ENCODE measurements at regions not wholly inside any gene's neighbourhood (a gene's known extent, or its start where the extent isn't known, plus 50 kb on each side); places are given as distances from the start of the nearest gene placed in this dataset.

DNA sequence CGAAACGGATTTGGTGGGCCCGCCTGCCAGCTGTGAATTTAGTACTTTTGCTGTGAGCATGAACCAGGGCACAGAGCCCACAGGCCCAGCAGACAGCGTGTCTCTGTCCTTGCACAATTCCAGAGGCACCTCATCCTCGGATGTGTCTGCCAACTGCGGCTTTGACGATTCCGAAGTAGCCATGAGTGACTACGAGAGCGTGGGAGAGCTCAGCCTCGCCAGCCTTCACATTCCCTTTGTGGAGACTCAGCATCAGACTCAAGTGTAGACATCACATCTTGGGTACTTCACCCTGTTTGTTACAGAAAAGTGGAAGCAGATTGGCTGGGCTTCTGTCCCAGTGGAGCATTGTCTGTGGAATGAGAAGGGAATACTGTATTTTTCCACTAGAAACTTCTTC, 78.6 kb upstream of the MTNR1B start:
- DNase-seq (ENCODE audit: low read depth): no peak

DNA sequence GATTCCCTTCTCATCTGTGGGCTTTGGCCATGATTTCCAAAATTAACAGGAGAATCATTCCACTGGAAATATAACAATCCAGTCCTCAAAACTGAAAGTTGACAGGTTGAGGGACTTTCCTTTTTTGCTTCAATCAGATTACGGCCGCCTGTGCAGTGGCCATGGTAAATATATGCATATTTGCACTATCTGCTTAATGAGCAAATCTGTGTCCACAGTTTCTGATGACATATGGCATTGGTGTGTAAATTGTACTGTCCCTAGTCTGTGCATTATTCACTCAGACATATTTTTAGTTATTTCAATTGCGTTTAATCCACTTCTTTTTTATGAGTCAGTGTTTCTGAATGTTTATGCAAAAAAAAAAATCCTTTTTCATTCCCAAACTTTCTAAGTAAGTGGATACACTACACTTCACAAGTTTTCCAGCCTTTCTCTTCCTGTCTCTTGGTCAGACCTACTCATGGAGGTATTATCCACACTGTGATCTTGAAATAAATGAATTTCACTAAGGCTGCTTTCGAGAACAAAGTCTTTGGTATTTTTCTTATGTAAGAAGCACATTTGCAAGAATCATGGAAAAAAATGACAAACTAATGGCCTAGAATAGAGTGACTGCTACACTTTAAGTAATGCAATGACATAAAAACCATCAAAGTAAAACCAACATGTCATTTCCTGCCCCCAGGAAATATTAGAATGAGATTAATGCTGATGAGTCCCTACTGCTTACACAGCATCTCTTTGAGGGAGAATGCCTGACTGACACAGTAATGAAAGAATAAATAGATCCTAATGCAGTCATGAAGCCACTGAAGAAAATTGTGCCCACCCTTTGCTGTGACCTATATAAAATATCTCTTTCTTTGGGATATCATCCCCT, 76.4 kb upstream of the MTNR1B start:
- DNase-seq (ENCODE audit: low read depth): no peak

DNA sequence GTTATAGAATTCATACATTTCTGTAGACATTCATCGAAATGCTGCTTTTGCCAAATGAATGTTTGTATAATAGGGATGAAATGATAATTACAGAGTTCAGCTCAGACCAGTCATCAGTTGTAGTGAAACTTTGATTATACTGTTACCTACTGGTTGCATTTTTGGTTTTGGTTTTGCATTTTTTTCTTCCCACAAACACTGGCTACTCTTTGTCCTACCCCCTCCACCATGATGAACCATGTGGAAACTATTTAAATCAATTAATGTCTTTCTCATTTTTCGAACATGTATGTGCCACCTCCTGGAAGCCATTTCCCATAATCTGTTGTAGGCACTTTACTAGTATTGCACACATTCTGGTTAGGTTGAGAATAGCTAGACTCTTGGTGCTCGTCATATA, 75.3 kb upstream of the MTNR1B start:
- DNase-seq (ENCODE audit: low read depth): no peak

DNA sequence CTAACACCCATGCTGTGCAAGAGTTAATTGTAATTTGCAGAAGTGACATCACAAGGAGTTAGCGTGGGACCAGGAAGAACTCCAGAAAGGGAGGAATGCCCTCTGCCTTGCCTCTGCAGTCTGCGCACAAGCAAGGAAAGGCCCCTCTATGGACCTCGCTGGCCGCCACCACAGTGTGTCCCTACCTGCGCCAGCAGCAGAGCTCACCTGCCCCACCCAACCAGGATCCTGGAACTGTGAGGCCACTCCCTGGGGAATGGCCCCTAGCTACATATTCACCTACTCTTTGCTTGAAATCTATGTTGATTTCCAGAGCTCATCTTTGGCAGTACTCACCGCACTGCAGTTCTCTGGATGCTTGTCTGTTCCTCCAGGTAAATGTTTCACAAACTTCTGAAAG, 72.0 kb upstream of the MTNR1B start:
- no peak for DNase-seq (ENCODE audit: low read depth)

DNA sequence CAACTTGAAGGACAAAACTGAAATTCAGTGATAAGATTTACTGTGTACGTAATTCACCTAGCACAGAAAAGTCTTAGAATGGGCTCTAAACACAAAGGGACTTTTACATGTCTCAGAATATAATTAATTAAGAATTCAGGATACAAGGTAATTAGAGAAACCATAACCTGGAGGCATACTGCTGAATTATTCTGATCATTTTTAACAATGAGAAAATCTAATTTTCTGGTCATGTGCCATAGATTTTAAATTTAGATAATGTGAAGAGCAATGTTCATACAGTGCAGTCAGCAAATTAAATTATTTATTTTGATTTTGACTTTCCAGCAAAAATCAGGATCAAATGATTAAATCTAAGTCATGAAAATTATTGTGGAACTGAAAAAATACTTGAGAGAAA, 67.0 kb upstream of the MTNR1B start:
- no peak for DNase-seq (ENCODE audit: low read depth)

DNA sequence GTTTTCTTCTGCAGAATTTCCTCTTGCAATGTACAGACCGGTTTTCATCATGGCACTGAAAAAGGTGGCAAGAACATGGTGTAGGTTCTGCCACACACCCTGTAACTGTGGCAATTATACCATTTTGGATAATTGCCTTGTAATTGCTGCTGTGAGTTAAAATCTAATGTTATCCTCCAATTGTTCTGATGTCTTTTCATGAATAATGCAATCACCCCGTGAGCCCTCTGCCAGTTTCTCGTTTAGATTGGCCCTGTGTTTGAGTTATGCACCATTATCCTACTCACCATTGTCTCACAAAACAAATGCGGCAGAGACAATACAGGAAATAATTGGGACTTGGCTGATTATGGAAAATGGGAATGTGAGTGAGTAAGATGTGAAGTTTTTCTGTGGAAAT, 61.8 kb upstream of the MTNR1B start:
- no peak for DNase-seq (ENCODE audit: low read depth)

DNA sequence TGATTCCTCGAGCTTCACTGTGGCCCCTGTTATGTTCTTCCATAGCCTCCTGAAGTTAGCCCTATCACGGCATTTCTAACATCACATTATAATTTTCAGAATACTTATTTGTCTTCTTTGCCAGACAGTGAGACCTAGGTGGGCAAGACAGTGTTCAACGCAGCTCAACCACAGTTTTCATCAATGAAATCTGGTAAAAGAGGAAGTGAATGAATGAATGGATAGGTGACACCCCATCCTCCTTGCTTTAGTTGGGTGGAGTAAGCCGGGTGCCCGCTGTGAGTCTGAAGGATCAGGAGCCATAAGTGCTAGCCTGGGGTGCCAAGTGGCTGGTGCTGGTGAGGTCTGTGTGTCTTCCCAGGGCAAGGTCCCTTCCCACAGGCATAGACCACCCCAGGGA, 60.2 kb upstream of the MTNR1B start:
- DNase-seq (ENCODE audit: low read depth): no peak

DNA sequence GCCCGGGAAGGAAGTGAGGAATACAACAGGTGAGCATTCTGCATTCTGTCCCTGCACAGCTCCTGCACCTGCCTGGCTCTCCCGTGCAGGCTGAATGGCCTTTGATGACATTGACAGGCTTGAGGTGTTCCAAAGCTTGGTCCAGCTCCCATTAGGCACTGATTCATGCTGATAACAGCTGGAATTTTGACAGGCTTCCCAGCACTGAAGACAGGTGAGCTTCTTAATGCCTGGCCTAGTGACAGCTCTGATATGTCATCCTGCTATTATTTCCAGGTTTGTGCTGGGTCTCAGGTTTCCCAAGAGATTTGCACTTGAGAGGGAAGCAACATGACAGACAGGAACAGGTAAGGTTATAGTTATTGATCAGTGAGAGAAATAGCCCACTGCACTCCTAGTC, 58.0 kb upstream of the MTNR1B start:
- DNase-seq (ENCODE audit: low read depth): no peak

DNA sequence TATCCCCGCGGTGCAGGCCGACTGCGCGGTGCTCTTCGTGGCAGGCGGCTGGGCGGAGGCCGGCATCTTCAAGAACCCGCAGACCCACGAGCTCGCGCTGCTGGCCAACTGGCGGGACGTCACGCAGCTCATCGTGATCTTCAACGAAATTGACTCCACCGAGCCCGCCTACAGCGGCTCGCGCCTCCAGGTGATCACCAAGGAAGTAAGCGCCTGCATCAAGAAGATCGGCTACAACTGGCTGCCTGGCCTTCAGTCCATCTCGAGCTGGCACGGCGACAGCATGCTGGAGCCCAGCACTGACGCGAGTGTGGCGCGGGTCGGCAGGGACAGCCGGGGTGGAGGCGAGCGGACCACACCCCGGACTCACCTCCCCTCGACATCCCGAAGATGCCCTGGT, 53.9 kb upstream of the MTNR1B start:
- no peak for DNase-seq (ENCODE audit: low read depth)

DNA sequence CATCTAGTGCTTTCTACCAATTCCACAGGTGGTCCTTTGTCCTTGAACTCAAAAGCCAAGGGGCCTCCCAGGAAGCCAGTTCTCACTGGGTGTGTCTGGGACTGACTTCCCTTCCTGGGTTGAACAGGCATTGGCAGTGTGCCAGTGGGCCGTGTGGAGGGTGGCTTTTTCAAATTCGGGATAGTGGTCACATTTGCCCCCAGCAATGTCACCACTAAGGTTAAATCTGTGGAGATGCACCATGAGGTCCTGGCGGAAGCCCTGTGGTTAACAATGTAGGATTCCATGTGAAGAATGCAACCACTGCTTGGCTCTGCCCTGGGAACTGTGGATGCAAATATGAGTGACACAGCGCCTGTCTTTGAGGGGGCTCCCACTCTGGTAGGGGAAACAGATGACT, 53.2 kb upstream of the MTNR1B start:
- peak; percentile 2 for DNase-seq (ENCODE audit: low read depth)

DNA sequence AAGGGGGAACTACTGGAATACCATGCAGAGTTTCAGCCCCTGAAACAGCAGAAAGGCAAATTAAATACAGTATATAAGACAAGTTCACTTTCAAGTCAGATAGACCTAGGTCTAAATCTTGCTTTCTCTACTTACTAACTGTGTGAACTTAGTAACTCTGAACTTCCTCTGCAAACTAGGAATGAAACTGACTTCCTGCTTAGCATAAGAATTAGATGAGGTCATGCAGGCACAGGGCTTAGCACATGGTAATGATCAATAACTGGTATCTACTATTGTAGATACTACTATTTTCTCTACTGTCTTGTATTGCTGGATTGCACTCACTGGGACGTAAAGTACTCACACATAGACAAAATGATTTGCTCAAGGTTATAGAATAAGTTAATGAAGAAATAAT, 51.5 kb upstream of the MTNR1B start:
- no peak for DNase-seq (ENCODE audit: low read depth)

DNA sequence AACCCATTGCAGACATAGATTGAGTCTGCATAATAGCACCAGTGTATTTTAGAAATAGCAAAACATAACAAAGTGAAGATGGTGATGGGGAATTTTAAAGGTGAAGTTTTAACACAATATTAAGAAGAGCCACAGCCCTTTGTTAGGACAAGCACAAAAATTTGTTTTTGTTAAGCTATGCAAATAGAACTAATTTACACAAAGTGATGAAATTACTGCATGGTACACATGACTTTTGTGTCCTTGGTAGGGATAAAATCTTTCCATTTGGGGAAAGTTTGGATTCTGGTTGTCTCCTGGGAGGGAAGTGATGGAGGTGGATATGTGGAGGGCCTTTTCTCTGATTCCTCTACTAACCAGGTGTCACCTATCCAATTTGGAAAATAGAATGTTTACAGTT, 50.4 kb upstream of the MTNR1B start:
- DNase-seq (ENCODE audit: low read depth): no peak

All from myocyte (in vitro differentiated cells).